ENCODE measurements at regions not wholly inside any gene's neighbourhood (a gene's known extent, or its start where the extent isn't known, plus 50 kb on each side); places are given as distances from the start of the nearest gene placed in this dataset.

- no peak for DNase-seq (ENCODE audit: low spot score)
These were observed 179.2 kb downstream of the AASDH start for GRCh38 chr4:56208103-56208502.

DNA sequence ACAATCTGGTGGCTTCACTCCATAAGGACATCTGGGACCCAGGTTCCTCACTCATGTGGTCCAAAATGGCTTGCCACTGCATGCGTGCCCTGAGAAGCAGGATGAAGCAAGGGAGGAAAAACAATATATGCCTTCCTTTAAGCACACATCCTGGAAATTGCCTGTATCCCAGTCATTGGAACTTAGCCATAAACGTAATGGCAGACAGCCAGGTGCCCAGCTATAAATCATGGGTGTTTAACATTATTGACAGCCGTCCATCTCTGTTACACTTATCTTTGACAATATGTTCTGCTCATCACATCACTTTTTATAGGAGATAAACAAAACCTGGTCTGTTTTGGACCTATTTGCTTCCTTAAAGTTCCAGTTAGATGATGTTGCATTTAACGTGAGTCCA is 181.0 kb downstream of the AASDH start:
- no peak for DNase-seq (ENCODE audit: low spot score)

DNA sequence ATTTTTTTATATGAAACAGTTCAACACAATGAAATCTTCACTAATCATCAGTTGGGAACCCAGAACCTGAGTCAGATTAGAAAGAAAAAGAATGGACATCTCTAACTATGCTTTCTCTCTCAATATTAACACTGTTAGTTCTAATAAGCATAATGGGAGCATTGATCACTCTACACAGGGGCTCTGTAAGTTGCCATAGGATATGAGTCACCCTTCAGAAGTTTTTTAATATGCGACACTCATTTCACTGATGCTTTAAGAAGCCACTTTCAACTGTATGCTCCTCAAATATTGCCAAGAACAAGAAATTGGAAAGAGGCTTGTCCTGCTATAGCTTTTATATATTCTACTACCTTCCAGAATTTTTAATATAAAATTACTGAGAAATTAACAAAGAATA is 187.0 kb downstream of the AASDH start:
- DNase-seq (ENCODE audit: low spot score), result no peak

- no peak for DNase-seq (ENCODE audit: low spot score)
These were observed 189.0 kb downstream of the AASDH start for GRCh38 chr4:56198265-56198664.

- DNase-seq (ENCODE audit: low spot score), result no peak
These were observed 189.9 kb downstream of the AASDH start for GRCh38 chr4:56197387-56197786.

GRCh38 chr4:56195025-56195424 is 192.3 kb downstream of the AASDH start:
- DNase-seq (ENCODE audit: low spot score), result no peak

DNA sequence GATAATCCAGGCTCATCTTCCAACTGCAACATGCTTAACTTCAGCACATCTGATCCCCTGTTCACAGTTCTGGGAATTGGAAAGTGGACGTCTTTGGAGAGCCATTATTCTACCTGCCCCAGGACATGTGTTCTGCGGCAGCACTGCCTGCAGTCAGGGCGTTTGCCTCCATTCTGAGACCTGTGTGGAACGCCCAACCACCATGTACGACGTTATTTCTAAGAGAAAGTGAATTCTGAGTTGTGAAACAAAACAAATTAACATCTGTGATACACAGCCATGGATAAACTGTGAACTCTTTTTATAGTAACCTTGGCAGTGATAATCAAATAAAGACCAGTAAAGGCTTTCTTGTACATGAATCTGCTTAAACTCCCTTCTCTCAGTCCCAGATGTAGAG is 195.8 kb downstream of the AASDH start:
- no peak for DNase-seq (ENCODE audit: low spot score)

DNA sequence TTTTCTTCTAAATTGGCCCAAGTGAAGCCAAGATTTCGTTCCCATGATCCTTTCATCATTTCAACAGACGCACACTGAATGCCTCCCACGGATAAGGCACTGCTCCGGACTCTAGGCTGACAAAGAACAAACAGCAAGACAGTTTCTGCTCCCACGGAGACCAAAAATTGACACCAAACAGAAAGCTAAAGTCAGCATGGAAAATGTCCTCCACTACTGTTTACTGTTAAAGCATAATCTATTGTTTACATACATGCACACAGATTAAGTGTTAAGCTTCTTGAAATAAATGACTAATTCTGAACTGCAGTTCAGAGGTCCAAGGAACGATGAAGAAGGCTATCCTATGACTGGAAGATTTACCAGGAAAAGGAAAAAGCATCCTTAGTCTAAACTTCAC is 199.6 kb downstream of the AASDH start:
- no peak for DNase-seq (ENCODE audit: low spot score)

DNA sequence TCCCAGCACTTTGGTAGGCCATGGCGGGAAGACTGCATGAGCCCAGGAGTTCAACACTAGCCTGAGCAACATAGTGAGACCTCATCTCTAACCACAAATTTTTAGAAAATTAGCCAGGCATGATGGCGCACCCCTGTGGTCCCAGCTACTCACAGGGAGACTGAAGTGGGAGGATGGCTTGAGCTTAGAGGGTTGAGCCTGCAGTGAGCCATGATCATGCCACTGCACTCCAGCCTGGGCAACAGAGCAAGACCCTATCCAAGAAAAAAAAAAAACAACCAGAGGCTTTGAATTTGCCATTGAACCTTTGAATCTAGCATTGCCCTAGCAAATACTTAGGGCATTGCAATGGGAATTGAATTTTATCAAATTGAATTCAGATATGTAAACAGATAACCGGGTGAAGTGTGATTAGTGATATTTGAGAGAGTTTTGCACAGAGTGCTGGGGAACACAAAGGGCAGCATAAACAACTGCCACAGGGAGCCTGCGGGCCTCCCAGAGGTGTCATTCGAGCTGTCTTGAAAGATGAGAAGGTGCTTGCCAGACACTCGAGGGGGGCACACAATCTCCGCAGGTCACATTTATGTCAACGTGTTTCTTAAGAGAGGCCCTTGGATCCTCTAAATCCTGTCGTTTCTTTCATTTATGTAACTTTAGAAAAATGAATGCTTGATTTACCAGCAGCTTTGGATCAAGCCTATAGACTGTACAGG is 200.3 kb downstream of the AASDH start:
- DNase-seq (ENCODE audit: low spot score), result no peak

- no peak for DNase-seq (ENCODE audit: low spot score)
These were observed 201.4 kb downstream of the AASDH start for GRCh38 chr4:56185901-56186300.

- DNase-seq (ENCODE audit: low spot score), result no peak
These were observed 203.1 kb downstream of the AASDH start for GRCh38 chr4:56184214-56184613.

DNA sequence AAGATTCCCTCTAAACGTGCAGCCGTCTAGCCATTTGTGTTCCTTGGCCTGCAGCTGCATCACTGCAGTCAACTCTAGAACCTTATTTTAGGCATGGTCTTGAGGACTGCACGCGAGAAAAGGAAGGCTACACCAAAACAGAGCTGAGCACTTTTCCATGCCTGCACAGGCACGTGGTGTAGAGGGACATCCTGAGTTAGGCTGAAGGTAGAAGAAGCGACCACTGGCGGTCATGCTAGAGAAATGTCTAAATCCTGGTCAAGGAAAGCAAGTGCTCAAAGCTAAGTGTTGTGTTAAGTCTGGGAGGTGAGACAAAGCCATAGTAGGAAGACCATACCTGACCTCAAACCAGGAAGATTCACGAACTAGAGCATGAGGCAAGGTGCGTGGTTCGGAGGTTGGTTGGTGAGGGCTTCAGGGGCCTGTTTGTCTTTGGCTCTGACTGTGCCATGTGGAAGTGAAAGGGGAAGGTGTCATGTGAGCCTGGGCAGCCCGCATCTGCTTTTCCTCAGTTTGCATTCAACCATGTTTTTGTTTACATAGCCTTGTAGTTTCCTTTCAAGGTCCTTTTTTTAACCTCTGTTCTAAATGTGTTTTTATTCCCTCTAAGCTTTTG is 203.8 kb downstream of the AASDH start:
- no peak for DNase-seq (ENCODE audit: low spot score)

DNA sequence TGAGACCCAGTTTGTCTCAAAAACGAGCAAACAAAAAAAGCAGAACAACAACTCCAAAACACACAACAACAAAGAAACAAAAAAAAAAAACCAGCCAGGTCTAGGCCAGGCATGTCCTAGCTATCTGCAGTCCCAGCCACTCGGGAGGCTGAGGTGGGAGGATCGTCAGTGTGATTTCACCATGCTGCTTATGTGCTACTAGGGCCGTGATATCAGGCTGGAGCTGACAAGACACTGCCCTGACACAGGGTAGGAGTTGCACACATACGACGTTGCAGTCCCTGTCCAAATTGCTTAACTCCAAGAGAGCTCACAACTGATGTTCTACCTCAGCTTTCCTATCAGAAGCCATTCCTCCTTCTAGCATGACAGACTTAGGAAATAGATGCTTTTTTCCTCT is 204.9 kb downstream of the AASDH start:
- no peak for DNase-seq (ENCODE audit: low spot score)

- DNase-seq (ENCODE audit: low spot score), result peak; percentile 82
These were observed 205.9 kb downstream of the AASDH start for GRCh38 chr4:56181140-56181953.

DNA sequence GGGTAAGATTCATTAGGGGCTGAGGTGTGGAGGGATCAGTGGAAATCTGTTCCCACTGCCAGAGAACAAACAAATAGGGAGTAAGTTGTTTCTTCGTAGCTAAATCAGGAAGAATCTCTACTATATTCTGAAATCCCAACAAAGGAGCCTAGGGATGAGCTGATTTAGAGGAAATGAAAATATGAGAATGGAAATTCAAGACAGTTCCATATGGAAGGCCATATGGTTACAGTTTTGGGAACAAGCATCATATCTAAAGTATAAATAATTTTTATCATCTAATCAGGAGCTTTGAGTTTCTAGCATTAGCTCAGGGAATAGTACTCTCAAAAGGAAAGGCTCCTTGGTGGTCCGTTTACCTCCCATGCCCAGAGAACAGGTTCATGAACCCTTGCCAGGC is 218.2 kb downstream of the AASDH start:
- no peak for DNase-seq (ENCODE audit: low spot score)

DNA sequence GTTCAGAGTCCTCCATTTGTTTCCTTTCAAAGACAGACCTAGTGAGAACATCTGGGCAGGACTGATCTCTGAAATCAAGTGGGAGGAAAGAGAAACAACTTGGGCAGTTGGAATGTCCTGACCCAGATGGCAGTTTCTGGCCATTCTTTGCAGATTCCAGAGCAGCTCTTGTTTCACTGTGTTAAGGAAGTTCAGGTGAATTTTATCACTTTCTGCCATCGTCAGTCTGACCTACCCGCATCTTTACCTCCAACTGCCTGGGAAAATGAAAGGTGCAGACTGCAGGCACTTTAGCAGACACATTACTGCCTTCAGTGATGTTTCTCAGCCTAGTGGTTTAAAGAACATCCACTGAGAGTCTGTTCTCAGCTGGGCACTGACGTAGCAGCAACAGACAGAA is 216.2 kb downstream of the CEP135 start:
- no peak for DNase-seq (ENCODE audit: low spot score)

- no peak for DNase-seq (ENCODE audit: low spot score)
These were observed 211.9 kb downstream of the CEP135 start for GRCh38 chr4:56160636-56161035.

- no peak for DNase-seq (ENCODE audit: low spot score)
These were observed 209.7 kb downstream of the CEP135 start for GRCh38 chr4:56158483-56158882.

DNA sequence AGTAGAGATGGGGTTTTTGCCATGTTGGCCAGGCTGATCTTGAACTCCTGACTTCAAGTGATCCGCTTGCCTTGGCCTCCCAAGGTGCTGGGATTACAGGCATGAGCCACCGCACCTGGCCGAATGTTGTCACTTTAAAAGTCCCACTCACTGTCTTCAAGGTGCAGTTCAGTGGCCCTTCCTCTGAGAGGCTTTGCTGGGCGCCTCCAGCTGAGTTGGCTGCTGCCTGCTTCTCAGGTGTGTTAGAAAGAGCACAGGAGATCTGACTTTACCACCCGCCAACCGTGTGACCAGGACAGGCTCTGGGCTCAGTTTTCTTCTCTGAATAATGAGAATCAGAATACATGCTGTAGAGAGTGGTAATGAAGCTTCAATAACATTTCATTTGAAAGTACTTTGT is 207.4 kb downstream of the CEP135 start:
- DNase-seq (ENCODE audit: low spot score), result no peak

DNA sequence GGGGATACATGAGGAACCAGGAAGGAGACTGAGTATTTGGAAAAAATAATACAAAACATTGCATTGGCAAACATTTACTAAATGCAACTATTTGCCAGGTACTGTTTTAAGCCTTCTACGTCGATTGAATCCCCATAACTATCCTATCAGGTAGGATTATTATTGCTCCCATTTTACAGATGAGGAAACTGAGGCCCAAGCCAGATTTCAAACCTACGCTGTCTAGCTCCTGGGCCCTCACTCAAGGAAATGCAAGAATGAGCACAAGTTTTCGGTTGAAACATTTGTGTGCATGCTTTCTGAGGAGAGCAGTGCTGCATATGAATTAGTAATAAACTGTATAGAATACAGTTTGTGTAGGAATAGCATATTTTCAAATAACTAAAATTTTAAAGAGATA is 206.7 kb downstream of the CEP135 start:
- no peak for DNase-seq (ENCODE audit: low spot score)

- DNase-seq (ENCODE audit: low spot score), result no peak
These were observed 200.8 kb downstream of the CEP135 start for GRCh38 chr4:56149591-56149990.

DNA sequence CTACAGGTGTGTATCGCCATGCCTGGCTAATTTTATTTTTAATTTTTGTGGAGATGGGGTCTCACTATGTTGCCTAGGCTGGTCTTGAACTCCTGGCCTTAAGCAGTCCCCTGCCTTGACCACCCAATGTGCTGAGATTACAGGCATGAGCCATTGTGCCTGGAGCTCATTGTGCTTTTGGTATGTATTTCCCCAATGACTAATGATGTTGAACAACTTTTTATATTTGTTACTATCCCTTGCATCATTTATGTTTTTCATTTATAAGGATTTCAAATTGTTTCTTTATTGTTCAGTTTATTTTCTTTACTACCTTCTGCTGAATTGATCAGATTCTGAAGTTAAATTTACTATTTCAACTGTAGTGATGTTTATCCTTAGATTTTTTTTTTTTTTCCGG is 199.7 kb downstream of the CEP135 start:
- DNase-seq (ENCODE audit: low spot score), result no peak

DNA sequence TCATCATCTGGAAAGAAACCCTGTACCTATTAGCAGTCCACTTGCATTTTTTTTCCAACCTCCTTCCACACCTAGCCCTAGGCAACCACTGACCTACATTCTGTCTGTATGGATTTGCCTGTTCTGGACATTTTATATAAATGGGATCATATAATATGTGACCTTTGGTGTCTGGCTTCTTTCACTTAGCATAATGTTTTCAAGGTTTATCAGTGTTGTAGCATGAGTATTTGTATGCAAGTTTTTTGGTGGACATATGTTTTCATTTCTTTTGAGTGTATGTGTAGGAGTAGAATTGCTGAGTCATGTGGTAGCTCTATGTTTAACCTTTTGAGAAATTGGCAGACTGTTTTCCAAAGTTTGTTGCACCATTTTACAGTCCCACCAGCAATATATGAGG is 198.6 kb downstream of the CEP135 start:
- peak; percentile 89 for DNase-seq (ENCODE audit: low spot score)

Measured in SK-N-DZ (cell line).